H1 (cell line): ENCODE measurements at regions not wholly inside any gene's neighbourhood (a gene's known extent, or its start where the extent isn't known, plus 50 kb on each side); places are given as distances from the start of the nearest gene placed in this dataset.

Experiments used
- CTCF ChIA-PET: fragments of 300-600 bp; sonication (Branson Sonifier 250); formaldehyde crosslinking; loops from one replicate; lab custom pipeline; 2021; ENCODE audit not compliant: partially characterized antibody; lab: Charles Lee
- POLR2A ChIA-PET: fragments of 300-600 bp; sonication (Branson Sonifier 250); formaldehyde crosslinking; loops from one replicate; lab custom pipeline; 2021; ENCODE audit warnings: inconsistent platforms; ENCODE audit not compliant: partially characterized antibody; lab: Charles Lee
- DNase-seq, 2 experiments: peaks; one replicate each; pipeline versions ENCODE4 v3.0.0 to v3.0.0-alpha.2; 2010 to 2022; ENCODE audit warnings: low spot score in 2 of 2, low read depth in 1 of 2, mixed read lengths in 1 of 2
- FAIRE-seq: peaks from 2 replicates; lab custom pipeline; 2011; peaks lifted over from hg19 to GRCh38; lab: Jason Lieb, UNC
- H2AFZ ChIP-seq: 2 replicates; pipeline ENCODE4 v1.8.1; 2012; ENCODE audit warnings: low read length, inconsistent platforms
- H2AK5ac ChIP-seq: 2 replicates; pipeline ENCODE4 v1.6.1; 2013; ENCODE audit warnings: low read depth, low read length
- H2BK120ac ChIP-seq: replicated peaks from 2 replicates; pipeline ENCODE3; 2013; ENCODE audit warnings: low read depth, low read length, inconsistent platforms
- H2BK12ac ChIP-seq: 2 replicates; pipeline ENCODE4 v1.6.1; 2013; ENCODE audit warnings: low read depth, low read length
- H2BK15ac ChIP-seq: 2 replicates; pipeline ENCODE4 v1.6.1; 2013; ENCODE audit warnings: low read length
- H2BK20ac ChIP-seq: 2 replicates; pipeline ENCODE4 v1.6.1; 2013; ENCODE audit warnings: low read length
- H2BK5ac ChIP-seq: 2 replicates; pipeline ENCODE4 v1.6.1; 2013; ENCODE audit warnings: low read depth, low read length
- H3K14ac ChIP-seq: 2 replicates; pipeline ENCODE4 v1.6.1; 2013; ENCODE audit warnings: inconsistent platforms; ENCODE audit not compliant: insufficient read length
- H3K18ac ChIP-seq: 2 replicates; pipeline ENCODE4 v1.6.1; 2013; ENCODE audit warnings: low read length; ENCODE audit errors: extremely low read depth
- H3K23ac ChIP-seq: 2 replicates; pipeline ENCODE4 v1.6.1; 2013; ENCODE audit warnings: inconsistent platforms; ENCODE audit not compliant: insufficient read length
- H3K23me2 ChIP-seq: 2 replicates; pipeline ENCODE4 v1.6.1; 2013; ENCODE audit warnings: low read depth, low read length
- H3K27ac ChIP-seq: 2 replicates; pipeline ENCODE4 v1.6.1; 2011; ENCODE audit warnings: low read depth, low read length, inconsistent platforms
- H3K27me3 ChIP-seq, 4 experiments: replicated peaks in 1 of 4; 1 replicate in 1 of 4; 2 replicates in 3 of 4; pipeline versions ENCODE4 v1.6.1 to v1.8.1; 2011 to 2013; ENCODE audit warnings: low read length in 3 of 4, mild to moderate bottlenecking in 3 of 4, inconsistent platforms in 2 of 4, mixed read lengths in 2 of 4, moderate library complexity in 1 of 4; ENCODE audit not compliant: control insufficient read depth in 3 of 4, insufficient read depth in 3 of 4; ENCODE audit errors: extremely low read depth in 1 of 4
- H3K36me3 ChIP-seq, 4 experiments: 2 replicates each; pipeline versions ENCODE4 v1.6.1 to v1.8.1; 2011 to 2013; ENCODE audit warnings: mild to moderate bottlenecking in 4 of 4, low read length in 3 of 4, moderate library complexity in 2 of 4, control low read depth in 1 of 4, inconsistent platforms in 1 of 4; ENCODE audit not compliant: insufficient read depth in 4 of 4, control insufficient read depth in 2 of 4
- H3K4ac ChIP-seq: replicated peaks from 2 replicates; pipeline ENCODE3; 2013; ENCODE audit warnings: low read length, low read depth, mixed read lengths, inconsistent platforms; ENCODE audit not compliant: insufficient read length
- H3K4me1 ChIP-seq, 4 experiments: replicated peaks in 1 of 4; 1 replicate in 1 of 4; 2 replicates in 3 of 4; pipeline versions ENCODE4 v1.6.1 to v1.8.1; 2011 to 2013; ENCODE audit warnings: low read length in 3 of 4, inconsistent platforms in 2 of 4, mixed read lengths in 1 of 4; ENCODE audit not compliant: insufficient read depth in 4 of 4, control insufficient read depth in 3 of 4
- H3K4me2 ChIP-seq, 2 experiments: 2 replicates each; pipeline versions ENCODE4 v1.6.1 to v1.8.1; 2011 to 2013; ENCODE audit warnings: low read depth in 2 of 2, low read length in 2 of 2, control low read depth in 1 of 2, inconsistent platforms in 1 of 2, mild to moderate bottlenecking in 1 of 2; ENCODE audit not compliant: insufficient read depth in 1 of 2
- H3K4me3 ChIP-seq, 4 experiments: fragments of 200-600, 300-600 bp in 1 of 4; sonication (generic), shearing (Covaris generic), sonication (Bioruptor Twin) in 1 of 4; 2 replicates each; pipeline versions ENCODE4 v1.5.1 to v1.8.1; 2011 to 2016; ENCODE audit warnings: low read length in 4 of 4, low read depth in 3 of 4, control low read depth in 2 of 4, inconsistent platforms in 2 of 4, mild to moderate bottlenecking in 2 of 4, mixed read lengths in 1 of 4, moderate library complexity in 1 of 4; ENCODE audit not compliant: insufficient read depth in 2 of 4; ENCODE audit errors: extremely low read depth in 1 of 4
- H3K56ac ChIP-seq: replicated peaks from 2 replicates; pipeline ENCODE3; 2013; ENCODE audit warnings: low read depth, mild to moderate bottlenecking, mixed read lengths, low read length, inconsistent platforms; ENCODE audit not compliant: insufficient read length
- H3K79me1 ChIP-seq: 2 replicates; pipeline ENCODE4 v1.6.1; 2013; ENCODE audit warnings: low read depth, low read length, control low read depth
- H3K79me2 ChIP-seq, 2 experiments: 2 replicates each; pipeline versions ENCODE4 v1.6.1 to v1.8.1; 2012 to 2013; ENCODE audit warnings: low read length in 2 of 2, mild to moderate bottlenecking in 2 of 2, inconsistent platforms in 1 of 2; ENCODE audit not compliant: insufficient read depth in 2 of 2, control insufficient read depth in 1 of 2
- H3K9ac ChIP-seq, 4 experiments: replicated peaks in 1 of 4; 1 replicate in 1 of 4; 2 replicates in 3 of 4; pipeline versions ENCODE4 v1.6.1 to v1.8.1; 2011 to 2013; ENCODE audit warnings: low read depth in 3 of 4, low read length in 3 of 4, control low read depth in 2 of 4, mild to moderate bottlenecking in 2 of 4, moderate library complexity in 2 of 4, inconsistent platforms in 1 of 4; ENCODE audit errors: extremely low read depth in 1 of 4
- H3K9me3 ChIP-seq, 2 experiments: 2 replicates each; pipeline versions ENCODE4 v1.6.1 to v1.8.1; 2012 to 2013; ENCODE audit warnings: mild to moderate bottlenecking in 2 of 2, moderate library complexity in 2 of 2, control low read depth in 1 of 2, inconsistent platforms in 1 of 2, low read depth in 1 of 2, low read length in 1 of 2, mixed read lengths in 1 of 2; ENCODE audit not compliant: insufficient read depth in 2 of 2
- H4K20me1 ChIP-seq, 2 experiments: replicated peaks in 1 of 2; 2 replicates each; pipeline versions ENCODE3 to v1.8.1; 2011 to 2013; ENCODE audit warnings: inconsistent platforms in 2 of 2, low read length in 2 of 2, mild to moderate bottlenecking in 1 of 2; ENCODE audit not compliant: insufficient read depth in 2 of 2, control insufficient read depth in 1 of 2
- H4K5ac ChIP-seq: 2 replicates; pipeline ENCODE4 v1.6.1; 2013; ENCODE audit warnings: low read length, low read depth, mixed read lengths, inconsistent platforms; ENCODE audit not compliant: insufficient read length
- H4K8ac ChIP-seq: 2 replicates; pipeline ENCODE4 v1.8.0; 2013; ENCODE audit warnings: mild to moderate bottlenecking, moderate library complexity, low read length, inconsistent platforms; ENCODE audit not compliant: insufficient read depth; ENCODE audit errors: extremely low read depth
- H4K91ac ChIP-seq: replicated peaks from 2 replicates; pipeline ENCODE3; 2013; ENCODE audit warnings: low read length, mixed read lengths, inconsistent platforms; ENCODE audit not compliant: insufficient read length
- ATF2 ChIP-seq: IDR thresholded peaks from 2 replicates; pipeline ENCODE4 v1.6.1; 2012; ENCODE audit warnings: low read length, inconsistent platforms
- HDAC2 ChIP-seq, 2 experiments: fragments of 300-600 bp in 1 of 2; sonication (generic) in 1 of 2; IDR thresholded peaks; 2 replicates each; pipeline ENCODE4 v1.6.1; 2011 to 2012; ENCODE audit warnings: low read depth in 2 of 2, low read length in 2 of 2, mild to moderate bottlenecking in 2 of 2, moderate library complexity in 2 of 2, borderline replicate concordance in 1 of 2, inconsistent platforms in 1 of 2
- JUN ChIP-seq: IDR thresholded peaks from 2 replicates; pipeline ENCODE4 v1.6.1; 2011; ENCODE audit warnings: low read depth, mild to moderate bottlenecking, improper control_type of control experiment, low read length
- MAX ChIP-seq: IDR thresholded peaks from 2 replicates; pipeline ENCODE4 v1.6.1; 2012; ENCODE audit warnings: inconsistent platforms
- POLR2AphosphoS5 ChIP-seq: IDR thresholded peaks from 2 replicates; pipeline ENCODE4 v1.6.1; 2011; ENCODE audit warnings: low read depth, low read length
- RNF2 ChIP-seq: fragments of 200-900, 300-1000 bp; sonication (generic); IDR thresholded peaks from 2 replicates; pipeline ENCODE4 v1.7.1; 2016; ENCODE audit warnings: borderline replicate concordance, low read depth, mild to moderate bottlenecking, antibody characterized with exemption, low read length; ENCODE audit not compliant: poor library complexity, severe bottlenecking; ENCODE audit errors: missing control alignments
- SIRT6 ChIP-seq: IDR thresholded peaks from one replicate; pipeline ENCODE4 v1.7.1; 2012; ENCODE audit warnings: low read length, inconsistent platforms
- SP4 ChIP-seq: IDR thresholded peaks from 2 replicates; pipeline ENCODE4 v1.6.1; 2012; ENCODE audit warnings: low read length, inconsistent platforms
- WGBS, 2 experiments: shearing (Covaris generic) in 1 of 2; methylation state at CpG; one replicate each; pipeline versions ENCODE4 v1.1.6 to v1.1.7; 2013 to 2015; ENCODE audit warnings: low lambda C conversion rate in 2 of 2, mixed read lengths in 2 of 2, inconsistent platforms in 1 of 2, low coverage in 1 of 2, missing lambda C conversion rate in 1 of 2; ENCODE audit not compliant: insufficient replicate concordance in 2 of 2, insufficient coverage in 1 of 2, insufficient read length in 1 of 2; ENCODE audit errors: extremely low coverage in 1 of 2, missing lambda C conversion rate in 1 of 2; 5-methylcytosine and 5-hydroxymethylcytosine counted together

- Histone ChIP-seq H3K9ac (no peak overlapping the region), H2BK15ac (no peak overlapping the region), H3K4me1 (no peaks in the 10 kb centered on the region), H3K18ac (no peak overlapping the region), H3K9me3 (no peaks in the 10 kb centered on the region), H3K56ac (no peak overlapping the region), H2AFZ (no peak overlapping the region), H3K27me3 (no peaks in the 10 kb centered on the region), H3K23ac (no peak overlapping the region), H2BK12ac (no peak overlapping the region), H3K4me3 (no peak overlapping the region), H2BK20ac (no peak overlapping the region), H3K36me3 (no peaks in the 10 kb centered on the region), H2AK5ac (no peak overlapping the region), H3K79me2 (no peaks in the 10 kb centered on the region), H4K91ac (no peak overlapping the region), H3K14ac (no peak overlapping the region), H3K4me2 (no peak overlapping the region), H3K23me2 (no peaks in the 10 kb centered on the region), H3K79me1 (no peaks in the 10 kb centered on the region), H4K5ac (no peak overlapping the region), H2BK120ac (no peak overlapping the region), H3K27ac (no peak overlapping the region), H3K4ac (no peak overlapping the region), H4K8ac (no peak overlapping the region), H4K20me1 (no peaks in the 10 kb centered on the region), H2BK5ac (no peak overlapping the region)
- DNase-seq (no peak), FAIRE-seq (no peak)
- ChIA-PET CTCF (interaction anchor here (0.6 kb wide), 1 partner anchor 93 kb away, joined by 4 read pairs; no protein-coding TSS in a partner anchor), POLR2A (no interaction called here)
- 0% methylated on average over 1 of the region's 1 CpG; no CpG with 5 or more reads in 1 of the 2 experiments for WGBS, 2 experiments
- TF ChIP-seq ATF2 (no peak), RNF2 (no peak), POLR2AphosphoS5 (no peak), HDAC2 (IDR thresholded peaks at IDR 0.05; ENCODE audit: borderline replicate concordance in 1 of 2, low read depth in 2 of 2, low read length in 2 of 2) (no peak), SIRT6 (no peak), MAX (no peak), JUN (no peak), SP4 (no peak)
Observed at GRCh38 chr18:1452821-1453220, 548.1 kb downstream of the ADCYAP1 start.
